GM10248 (cell line): ENCODE measurements at regions not wholly inside any gene's neighbourhood (a gene's known extent, or its start where the extent isn't known, plus 50 kb on each side); places are given as distances from the start of the nearest gene placed in this dataset.
"Not testable (repeated sequence)": the region's sequence is repeated elsewhere in the genome, so short reads cannot be mapped to it uniquely, and the experiment has no call there.

ENCODE experiments used
- CTCF ChIA-PET: fragments of 300-600 bp; sonication (Branson Sonifier 250); formaldehyde crosslinking; extraction: SDS; loops from one replicate; lab custom pipeline; 2021; ENCODE audit warnings: antibody characterized with exemption; lab: Yijun Ruan, JAX
- POLR2A ChIA-PET: fragments of 350-650 bp; sonication (Branson Sonifier 250); formaldehyde crosslinking; extraction: SDS; loops from one replicate; lab custom pipeline; 2020; ENCODE audit warnings: antibody characterized with exemption; lab: Yijun Ruan, JAX
- DNase-seq: peaks from one replicate; pipeline ENCODE4 v3.0.0; 2012; ENCODE audit errors: extremely low spot score
- CTCF ChIP-seq: IDR thresholded peaks from 2 replicates; pipeline ENCODE4 v1.5.1; 2012; ENCODE audit warnings: mild to moderate bottlenecking, low read depth; ENCODE audit errors: extremely low read depth, missing control alignments, control extremely low read depth

DNA sequence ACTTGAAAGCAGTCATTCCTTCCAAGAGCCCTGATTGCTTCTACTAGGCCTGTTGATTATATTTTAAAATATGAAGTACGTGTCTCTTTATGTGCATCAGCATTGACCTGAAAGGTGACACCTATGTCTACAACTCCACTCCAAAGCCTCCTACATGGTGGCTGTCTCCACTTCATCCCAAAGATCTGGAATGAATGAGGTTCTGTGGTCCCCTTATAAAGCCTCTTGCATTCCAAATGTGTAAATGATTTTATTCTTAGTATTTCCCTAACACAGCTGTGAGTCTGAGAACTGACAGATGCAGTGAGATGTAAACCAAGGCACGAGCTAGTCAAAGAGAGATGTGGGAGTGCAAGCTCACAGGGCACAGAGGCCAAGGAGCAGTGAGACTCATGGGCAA, 176.0 kb upstream of the SVIL start:
- DNase-seq: no peak
- POLR2A ChIA-PET: no interaction called here
- CTCF ChIA-PET: interaction anchor here (1.1 kb wide), 1 partner anchor 10 kb away, joined by 3 read pairs; no protein-coding TSS in a partner anchor
- TF ChIP-seq CTCF: no peak

- DNase-seq, POLR2A ChIA-PET, CTCF ChIA-PET: not testable (repeated sequence)
These were observed 175.5 kb upstream of the SVIL start for GRCh38 chr10:29810231-29810630.

GRCh38 chr10:29809383-29809782, 174.6 kb upstream of the SVIL start:
- ChIA-PET CTCF (interaction anchor here (1.4 kb wide), 1 partner anchor 15 kb away, joined by 4 read pairs; no protein-coding TSS in a partner anchor), POLR2A (no interaction called here)
- TF ChIP-seq CTCF: no peak
- DNase-seq: no peak

- CTCF ChIA-PET: no interaction called here
- DNase-seq: no peak
- POLR2A ChIA-PET: no interaction called here
- TF ChIP-seq CTCF: no peak
These were observed 172.5 kb upstream of the SVIL start for GRCh38 chr10:29807163-29807806.

DNA sequence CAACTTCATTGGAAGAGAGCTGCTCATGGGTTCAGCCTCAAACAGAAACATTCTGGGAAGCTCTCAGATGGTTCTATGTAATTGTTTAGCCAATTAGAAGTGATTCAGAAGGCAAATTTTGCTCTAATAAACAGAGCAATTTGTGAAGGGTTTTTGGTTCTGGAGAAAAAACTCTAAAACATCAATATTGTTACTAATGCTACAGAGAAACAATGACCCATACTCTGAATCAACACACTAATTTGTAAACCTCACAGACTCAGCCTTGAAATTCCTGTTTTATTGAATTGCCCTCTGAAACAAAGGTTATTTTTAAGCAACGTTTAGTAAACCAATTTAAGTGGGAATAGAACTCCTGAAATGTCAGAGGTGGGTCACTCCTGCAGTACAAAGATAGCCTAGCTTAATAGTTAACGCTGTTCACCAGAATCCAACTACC, 171.6 kb upstream of the SVIL start:
- POLR2A ChIA-PET: no interaction called here
- DNase-seq: no peak
- no peak for TF ChIP-seq CTCF
- CTCF ChIA-PET: no interaction called here

DNA sequence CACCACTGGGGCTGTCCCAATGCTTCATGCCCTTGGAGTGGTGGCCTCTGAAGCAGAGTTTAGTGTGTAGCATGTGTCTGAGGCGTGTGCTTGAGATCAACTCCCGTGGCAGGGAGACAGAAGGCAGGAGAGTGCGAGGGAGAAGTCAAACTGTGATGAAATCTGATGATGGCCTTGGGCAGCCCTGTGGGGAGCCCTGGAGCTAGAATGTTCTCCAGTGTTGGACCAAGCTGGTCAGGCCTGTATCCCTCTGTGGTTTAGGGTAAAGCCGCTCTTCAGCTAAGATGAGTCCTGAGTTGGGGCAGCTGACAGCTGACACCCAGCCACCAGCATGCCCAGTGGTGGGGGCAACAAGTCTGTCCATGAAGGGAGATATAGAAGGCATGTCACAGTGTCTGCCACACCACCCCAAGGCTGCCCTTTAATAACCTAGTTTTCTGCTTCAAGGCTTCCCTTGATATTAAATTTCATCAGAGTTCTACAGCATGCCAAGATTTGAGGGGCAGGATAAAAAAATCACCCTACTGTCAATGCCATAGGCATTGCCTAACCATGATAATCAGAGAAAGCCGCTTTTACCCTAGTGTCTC, 170.5 kb upstream of the SVIL start:
- CTCF ChIA-PET: no interaction called here
- DNase-seq: no peak
- no peak for TF ChIP-seq CTCF
- POLR2A ChIA-PET: no interaction called here
